Testis (tissue), 2 donors: ENCODE measurements at regions not wholly inside any gene's neighbourhood (a gene's known extent, or its start where the extent isn't known, plus 50 kb on each side); places are given as distances from the start of the nearest gene placed in this dataset.
"Not testable (repeated sequence)": the region's sequence is repeated elsewhere in the genome, so short reads cannot be mapped to it uniquely, and the experiment has no call there.

Experiments used
- CTCF ChIP-seq, 3 experiments: fragments of 450-650 bp in 2 of 3; fragments of 200-600 bp in 1 of 3; sonication (generic) in 1 of 3; IDR thresholded peaks; one replicate each; pipeline ENCODE4 v1.5.1; 2016 to 2019; ENCODE audit warnings: antibody characterized with exemption in 3 of 3, mild to moderate bottlenecking in 2 of 3, moderate library complexity in 1 of 3
- POLR2A ChIP-seq: fragments of 450-650 bp; IDR thresholded peaks from one replicate; pipeline ENCODE4 v1.6.1; 2017; ENCODE audit warnings: antibody characterized with exemption, mild to moderate bottlenecking, moderate library complexity

GRCh38 chr15:101955840-101956239 lies 143.8 kb downstream of the OR4F15 start:
- not testable (repeated sequence) for TF ChIP-seq CTCF (IDR thresholded peaks at IDR 0.05); POLR2A
